H9 (cell line): ENCODE measurements at regions not wholly inside any gene's neighbourhood (a gene's known extent, or its start where the extent isn't known, plus 50 kb on each side); places are given as distances from the start of the nearest gene placed in this dataset.

Experiments
- DNase-seq: peaks from one replicate; pipeline ENCODE4 v3.0.0-alpha.2; 2017
- H2AFZ ChIP-seq: one replicate; pipeline ENCODE4 v1.6.1; 2013; ENCODE audit warnings: mild to moderate bottlenecking, low read length, control low read depth, moderate library complexity
- H2AK5ac ChIP-seq: 2 replicates; pipeline ENCODE4 v1.6.1; 2013; ENCODE audit warnings: low read length, control low read depth, mixed read lengths; ENCODE audit not compliant: insufficient read length
- H2BK120ac ChIP-seq: one replicate; pipeline ENCODE4 v1.6.1; 2013; ENCODE audit warnings: low read depth, mild to moderate bottlenecking, low read length, control low read depth, inconsistent platforms; ENCODE audit not compliant: poor library complexity, severe bottlenecking
- H2BK12ac ChIP-seq: 2 replicates; pipeline ENCODE4 v1.6.1; 2013; ENCODE audit warnings: low read length, control low read depth, mixed read lengths, low read depth; ENCODE audit not compliant: insufficient read length
- H2BK15ac ChIP-seq: 2 replicates; pipeline ENCODE4 v1.6.1; 2013; ENCODE audit warnings: low read depth, low read length, control low read depth
- H2BK20ac ChIP-seq: one replicate; pipeline ENCODE4 v1.6.1; 2013; ENCODE audit warnings: low read depth, mild to moderate bottlenecking, low read length, control low read depth, inconsistent platforms; ENCODE audit not compliant: poor library complexity, severe bottlenecking
- H2BK5ac ChIP-seq: 2 replicates; pipeline ENCODE4 v1.6.1; 2013; ENCODE audit warnings: low read length, control low read depth, mixed read lengths; ENCODE audit not compliant: insufficient read length
- H3K14ac ChIP-seq: 2 replicates; pipeline ENCODE4 v1.6.1; 2013; ENCODE audit warnings: low read length, control low read depth; ENCODE audit not compliant: insufficient read depth
- H3K18ac ChIP-seq: 2 replicates; pipeline ENCODE4 v1.6.1; 2013; ENCODE audit warnings: low read depth, mild to moderate bottlenecking, mixed read lengths, low read length, control low read depth; ENCODE audit not compliant: insufficient read length
- H3K23ac ChIP-seq: 2 replicates; pipeline ENCODE4 v1.6.1; 2013; ENCODE audit warnings: low read length, control low read depth, mixed read lengths, low read depth; ENCODE audit not compliant: insufficient read length
- H3K23me2 ChIP-seq: 2 replicates; pipeline ENCODE4 v1.6.1; 2013; ENCODE audit warnings: low read depth, mild to moderate bottlenecking, mixed read lengths, low read length, control low read depth; ENCODE audit not compliant: insufficient read length, poor library complexity, severe bottlenecking
- H3K27ac ChIP-seq: 2 replicates; pipeline ENCODE4 v1.5.1; 2013; ENCODE audit warnings: low read length, control low read depth, mixed read lengths, low read depth; ENCODE audit not compliant: insufficient read length
- H3K27me3 ChIP-seq: 2 replicates; pipeline ENCODE4 v1.6.1; 2013; ENCODE audit warnings: low read length, control low read depth, inconsistent platforms; ENCODE audit not compliant: insufficient read depth
- H3K4ac ChIP-seq: 2 replicates; pipeline ENCODE4 v1.6.1; 2013; ENCODE audit warnings: low read depth, mild to moderate bottlenecking, control low read depth, inconsistent platforms, low read length, moderate library complexity
- H3K4me1 ChIP-seq: 2 replicates; pipeline ENCODE4 v1.6.1; 2013; ENCODE audit warnings: low read length, control low read depth, inconsistent platforms; ENCODE audit not compliant: insufficient read depth
- H3K4me2 ChIP-seq: 2 replicates; pipeline ENCODE4 v1.6.1; 2013; ENCODE audit warnings: low read length, control low read depth, mixed read lengths; ENCODE audit not compliant: insufficient read length, insufficient read depth
- H3K56ac ChIP-seq: 2 replicates; pipeline ENCODE4 v1.6.1; 2013; ENCODE audit warnings: low read depth, mild to moderate bottlenecking, mixed read lengths, low read length, control low read depth; ENCODE audit not compliant: insufficient read length
- H3K79me1 ChIP-seq: 2 replicates; pipeline ENCODE4 v1.6.1; 2013; ENCODE audit warnings: low read depth, mild to moderate bottlenecking, moderate library complexity, low read length, control low read depth, inconsistent platforms; ENCODE audit not compliant: insufficient read depth, poor library complexity, severe bottlenecking
- H3K79me2 ChIP-seq: 2 replicates; pipeline ENCODE4 v1.6.1; 2013; ENCODE audit warnings: low read length, control low read depth, inconsistent platforms; ENCODE audit not compliant: insufficient read depth
- H3K9ac ChIP-seq: 2 replicates; pipeline ENCODE4 v1.6.1; 2013; ENCODE audit warnings: low read length, control low read depth, mixed read lengths; ENCODE audit not compliant: insufficient read length; ENCODE audit errors: extremely low read depth
- H3K9me3 ChIP-seq: one replicate; pipeline ENCODE4 v1.6.1; 2013; ENCODE audit warnings: low read depth, low read length, inconsistent platforms; ENCODE audit not compliant: control insufficient read depth
- H3T11ph ChIP-seq: one replicate; pipeline ENCODE4 v1.6.1; 2013; ENCODE audit warnings: mild to moderate bottlenecking, low read length, control low read depth, inconsistent platforms
- H4K20me1 ChIP-seq: one replicate; pipeline ENCODE4 v1.6.1; 2013; ENCODE audit not compliant: control insufficient read depth, insufficient read length, insufficient read depth
- H4K5ac ChIP-seq: 2 replicates; pipeline ENCODE4 v1.6.1; 2013; ENCODE audit warnings: low read depth, mild to moderate bottlenecking, mixed read lengths, low read length, control low read depth; ENCODE audit not compliant: insufficient read length
- H4K8ac ChIP-seq: replicated peaks from 2 replicates; pipeline ENCODE4 v1.6.1; 2013; ENCODE audit warnings: low read length, control low read depth, mixed read lengths, low read depth; ENCODE audit not compliant: insufficient read length
- H4K91ac ChIP-seq: 2 replicates; pipeline ENCODE4 v1.6.1; 2013; ENCODE audit warnings: low read depth, mild to moderate bottlenecking, moderate library complexity, mixed read lengths, low read length, control low read depth; ENCODE audit not compliant: insufficient read length
- H3K27ac Mint-ChIP-seq, 3 experiments: 2 replicates in 2 of 3; 3 replicates in 1 of 3; pipeline ENCODE4 v1.8.0; 2020 to 2021; ENCODE audit warnings: mixed read lengths in 3 of 3, mild to moderate bottlenecking in 1 of 3, moderate library complexity in 1 of 3
- H3K27me3 Mint-ChIP-seq: 2 replicates; pipeline ENCODE4 v1.8.0; 2021; ENCODE audit warnings: low read depth, mild to moderate bottlenecking, moderate library complexity, mixed read lengths
- H3K36me3 Mint-ChIP-seq, 3 experiments: 2 replicates in 2 of 3; 3 replicates in 1 of 3; pipeline ENCODE4 v1.8.0; 2020 to 2021; ENCODE audit warnings: low read depth in 3 of 3, mixed read lengths in 3 of 3; ENCODE audit not compliant: insufficient read depth in 1 of 3
- H3K4me1 Mint-ChIP-seq, 2 experiments: 2 replicates each; pipeline ENCODE4 v1.8.0; 2020; ENCODE audit warnings: mixed read lengths in 2 of 2
- H3K4me3 Mint-ChIP-seq, 2 experiments: 2 replicates in 1 of 2; 3 replicates in 1 of 2; pipeline ENCODE4 v1.8.0; 2020 to 2021; ENCODE audit warnings: mild to moderate bottlenecking in 2 of 2, mixed read lengths in 2 of 2, moderate library complexity in 1 of 2
- H3K9me3 Mint-ChIP-seq, 2 experiments: 2 replicates in 1 of 2; 3 replicates in 1 of 2; pipeline ENCODE4 v1.8.0; 2020; ENCODE audit warnings: mild to moderate bottlenecking in 2 of 2, mixed read lengths in 2 of 2, moderate library complexity in 1 of 2
- WGBS: extraction: QIAGEN DNeasy Blood & Tissue Kit; methylation state at CpG from one replicate; pipeline ENCODE4 v1.1.7; 2013; ENCODE audit warnings: missing lambda C conversion rate, low lambda C conversion rate, mixed read lengths; ENCODE audit not compliant: insufficient read length; ENCODE audit errors: extremely low coverage; 5-methylcytosine and 5-hydroxymethylcytosine counted together
- TF ChIP-seq, protein P1 (sequence below): fragments of 200-600 bp; sonication (generic); conservative IDR thresholded peaks from 3 replicates; pipeline ENCODE4 v1.8.0; 2021; ENCODE audit warnings: antibody characterized with exemption, mild to moderate bottlenecking

DNA sequence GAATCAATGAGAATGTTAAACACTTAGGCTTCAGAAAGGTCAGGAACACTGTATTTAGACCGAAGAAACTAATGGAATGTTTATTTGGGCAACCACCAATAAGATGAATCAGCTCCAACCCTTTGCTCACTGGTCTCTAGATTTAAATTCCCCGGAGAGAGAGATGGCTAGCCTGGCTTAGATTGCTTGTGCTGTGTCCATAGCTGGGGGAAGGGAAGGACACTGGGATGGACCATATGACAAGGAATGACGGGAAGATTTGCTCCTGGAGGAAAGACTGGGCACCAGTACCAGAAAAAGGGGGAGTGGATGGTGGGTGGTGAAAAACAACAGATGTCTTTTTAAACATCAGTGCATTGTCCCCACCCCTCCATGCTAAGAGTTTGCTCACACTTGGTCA is 426.6 kb downstream of the DUSP10 start:
- H2BK120ac ChIP-seq = no peak overlapping the region
- no peaks in the 10 kb centered on the region for H3K79me2 ChIP-seq
- H3K18ac ChIP-seq = no peak overlapping the region
- WGBS = no CpG with 5 or more reads among the region's 3 CpGs
- no peak overlapping the region for H2AK5ac ChIP-seq
- H3K23me2 ChIP-seq = no peaks in the 10 kb centered on the region
- no peaks in the 10 kb centered on the region for H3K9me3 ChIP-seq
- H2BK12ac ChIP-seq = no peak overlapping the region
- no peak overlapping the region for H3K14ac ChIP-seq
- no peaks in the 10 kb centered on the region for H3K79me1 ChIP-seq
- H3T11ph ChIP-seq = no peak overlapping the region
- no peak for DNase-seq
- no peak overlapping the region for H3K4me2 ChIP-seq
- Mint-ChIP-seq H3K27ac (no peak overlapping the region), H3K9me3 (no peaks in the 10 kb centered on the region), H3K36me3 (no peaks in the 10 kb centered on the region), H3K4me3 (no peak overlapping the region), H3K4me1 (peaks cover 1 to 6% of the 10 kb centered on the region in 2 experiments; a peak in 3 of 4 replicates), H3K27me3 (no peaks in the 10 kb centered on the region)
- TF ChIP-seq, protein P1, sequence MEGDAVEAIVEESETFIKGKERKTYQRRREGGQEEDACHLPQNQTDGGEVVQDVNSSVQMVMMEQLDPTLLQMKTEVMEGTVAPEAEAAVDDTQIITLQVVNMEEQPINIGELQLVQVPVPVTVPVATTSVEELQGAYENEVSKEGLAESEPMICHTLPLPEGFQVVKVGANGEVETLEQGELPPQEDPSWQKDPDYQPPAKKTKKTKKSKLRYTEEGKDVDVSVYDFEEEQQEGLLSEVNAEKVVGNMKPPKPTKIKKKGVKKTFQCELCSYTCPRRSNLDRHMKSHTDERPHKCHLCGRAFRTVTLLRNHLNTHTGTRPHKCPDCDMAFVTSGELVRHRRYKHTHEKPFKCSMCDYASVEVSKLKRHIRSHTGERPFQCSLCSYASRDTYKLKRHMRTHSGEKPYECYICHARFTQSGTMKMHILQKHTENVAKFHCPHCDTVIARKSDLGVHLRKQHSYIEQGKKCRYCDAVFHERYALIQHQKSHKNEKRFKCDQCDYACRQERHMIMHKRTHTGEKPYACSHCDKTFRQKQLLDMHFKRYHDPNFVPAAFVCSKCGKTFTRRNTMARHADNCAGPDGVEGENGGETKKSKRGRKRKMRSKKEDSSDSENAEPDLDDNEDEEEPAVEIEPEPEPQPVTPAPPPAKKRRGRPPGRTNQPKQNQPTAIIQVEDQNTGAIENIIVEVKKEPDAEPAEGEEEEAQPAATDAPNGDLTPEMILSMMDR = no peak
- no peaks in the 10 kb centered on the region for H3K4me1 ChIP-seq
- H2BK5ac ChIP-seq = no peak overlapping the region
- H3K9ac ChIP-seq = no peak overlapping the region
- no peak overlapping the region for H2BK15ac ChIP-seq
- H3K27me3 ChIP-seq = no peaks in the 10 kb centered on the region
- H3K4ac ChIP-seq = no peak overlapping the region
- H2AFZ ChIP-seq = no peak overlapping the region
- no peak overlapping the region for H3K27ac ChIP-seq
- H4K8ac ChIP-seq = no peak overlapping the region
- H4K20me1 ChIP-seq = no peaks in the 10 kb centered on the region
- no peak overlapping the region for H3K23ac ChIP-seq
- H4K5ac ChIP-seq = no peak overlapping the region
- H3K56ac ChIP-seq = no peak overlapping the region
- H2BK20ac ChIP-seq = no peak overlapping the region
- H4K91ac ChIP-seq = no peak overlapping the region
